IMR-90 (cell line): ENCODE measurements at regions not wholly inside any gene's neighbourhood (a gene's known extent, or its start where the extent isn't known, plus 50 kb on each side); places are given as distances from the start of the nearest gene placed in this dataset.

Source experiments
- ATAC-seq: fragments of 200-7000 bp; cut with Tn5 transposase; 2 replicates; pipeline ENCODE4 v1.9.1; 2020; ENCODE audit warnings: low read depth, mild to moderate bottlenecking, moderate library complexity
- BruUV-seq: library from RNA; stranded (reverse); fragments of 400-500 nt; replicated peaks from 2 replicates; lab custom pipeline; 2021; lab: Mats Ljungman, UMichigan
- CTCF ChIA-PET: fragments of 300-600 bp; formaldehyde crosslinking; extraction: SDS; loops from one replicate; lab custom pipeline; 2021; ENCODE audit warnings: antibody characterized with exemption; lab: Yijun Ruan, JAX
- POLR2A ChIA-PET: fragments of 300-600 bp; sonication (Branson Sonifier 250); formaldehyde crosslinking; loops from one replicate; lab custom pipeline; 2022; ENCODE audit warnings: antibody characterized with exemption; ENCODE audit not compliant: unreplicated experiment; lab: Charles Lee
- DNase-seq: peaks from one replicate; pipeline ENCODE4 v3.0.0; 2013
- H2AFZ ChIP-seq: replicated peaks from 2 replicates; pipeline ENCODE3; 2013; ENCODE audit warnings: low read length, mild to moderate bottlenecking; ENCODE audit not compliant: poor library complexity
- H2AK5ac ChIP-seq: 2 replicates; pipeline ENCODE4 v1.6.1; 2013; ENCODE audit warnings: low read depth, low read length, inconsistent platforms
- H2AK9ac ChIP-seq: replicated peaks from 2 replicates; pipeline ENCODE3; 2013; ENCODE audit warnings: mild to moderate bottlenecking, low read depth, low read length, moderate library complexity; ENCODE audit not compliant: poor library complexity
- H2BK120ac ChIP-seq: 2 replicates; pipeline ENCODE4 v1.6.1; 2013; ENCODE audit warnings: low read depth, low read length, inconsistent platforms
- H2BK15ac ChIP-seq: 3 replicates; pipeline ENCODE4 v1.6.1; 2013; ENCODE audit warnings: low read depth, low read length, inconsistent platforms
- H2BK20ac ChIP-seq: 2 replicates; pipeline ENCODE4 v1.6.1; 2013; ENCODE audit warnings: low read depth, mild to moderate bottlenecking, inconsistent platforms, low read length, moderate library complexity
- H2BK5ac ChIP-seq: 2 replicates; pipeline ENCODE4 v1.6.1; 2013; ENCODE audit warnings: mild to moderate bottlenecking, low read depth, low read length, inconsistent platforms; ENCODE audit not compliant: poor library complexity, severe bottlenecking
- H3K14ac ChIP-seq: replicated peaks from 2 replicates; pipeline ENCODE4 v1.6.1; 2013; ENCODE audit warnings: low read depth, low read length, inconsistent platforms
- H3K18ac ChIP-seq: 2 replicates; pipeline ENCODE4 v1.6.1; 2013; ENCODE audit warnings: low read depth, low read length, control low read depth
- H3K23ac ChIP-seq: 2 replicates; pipeline ENCODE4 v1.6.1; 2013; ENCODE audit warnings: low read depth, low read length, inconsistent platforms
- H3K27ac ChIP-seq: 2 replicates; pipeline ENCODE4 v1.5.1; 2013; ENCODE audit warnings: mild to moderate bottlenecking, control low read depth, low read length; ENCODE audit not compliant: insufficient read depth
- H3K27me3 ChIP-seq: 2 replicates; pipeline ENCODE4 v1.6.1; 2013; ENCODE audit warnings: low read length; ENCODE audit not compliant: control insufficient read depth, insufficient read depth
- H3K36me3 ChIP-seq: 2 replicates; pipeline ENCODE4 v1.6.1; 2013; ENCODE audit warnings: low read length, mixed read lengths; ENCODE audit not compliant: control insufficient read depth, insufficient read depth
- H3K4ac ChIP-seq: 2 replicates; pipeline ENCODE4 v1.6.1; 2013; ENCODE audit warnings: low read depth, low read length, inconsistent platforms
- H3K4me1 ChIP-seq: 2 replicates; pipeline ENCODE4 v1.6.1; 2013; ENCODE audit warnings: low read length, mixed read lengths; ENCODE audit not compliant: control insufficient read depth, insufficient read depth
- H3K4me2 ChIP-seq: 2 replicates; pipeline ENCODE4 v1.6.1; 2013; ENCODE audit warnings: low read depth, mild to moderate bottlenecking, control low read depth, low read length, moderate library complexity
- H3K4me3 ChIP-seq: 2 replicates; pipeline ENCODE4 v1.5.1; 2013; ENCODE audit warnings: low read depth, mild to moderate bottlenecking, control low read depth, low read length, moderate library complexity; ENCODE audit not compliant: insufficient read depth
- H3K56ac ChIP-seq: 2 replicates; pipeline ENCODE4 v1.6.1; 2013; ENCODE audit warnings: low read length, inconsistent platforms; ENCODE audit not compliant: insufficient read depth; ENCODE audit errors: extremely low read depth
- H3K79me1 ChIP-seq, 2 experiments: 2 replicates each; pipeline ENCODE4 v1.6.1; 2013; ENCODE audit warnings: low read length in 2 of 2, inconsistent platforms in 1 of 2, low read depth in 1 of 2
- H3K9ac ChIP-seq: 2 replicates; pipeline ENCODE4 v1.6.1; 2013; ENCODE audit warnings: low read depth, low read length, control low read depth
- H3K9me1 ChIP-seq: 2 replicates; pipeline ENCODE4 v1.6.1; 2013; ENCODE audit warnings: low read length, inconsistent platforms; ENCODE audit not compliant: insufficient read depth
- H3K9me3 ChIP-seq: 2 replicates; pipeline ENCODE4 v1.6.1; 2013; ENCODE audit warnings: low read length; ENCODE audit not compliant: control insufficient read depth, insufficient read depth
- H4K20me1 ChIP-seq: 2 replicates; pipeline ENCODE4 v1.6.1; 2013; ENCODE audit warnings: low read length, inconsistent platforms; ENCODE audit not compliant: insufficient read depth
- H4K5ac ChIP-seq: 2 replicates; pipeline ENCODE4 v1.6.1; 2013; ENCODE audit warnings: mild to moderate bottlenecking, low read depth, low read length, control low read depth
- H4K8ac ChIP-seq, 2 experiments: 2 replicates each; pipeline ENCODE4 v1.6.1; 2013; ENCODE audit warnings: low read depth in 2 of 2, low read length in 2 of 2, control low read depth in 1 of 2, inconsistent platforms in 1 of 2
- H4K91ac ChIP-seq: 2 replicates; pipeline ENCODE4 v1.6.1; 2013; ENCODE audit warnings: low read depth, low read length, inconsistent platforms; ENCODE audit not compliant: insufficient read depth
- BHLHE40 ChIP-seq: fragments of 150-350 bp; IDR thresholded peaks from 2 replicates; pipeline ENCODE4 v1.6.1; 2016; ENCODE audit warnings: mild to moderate bottlenecking, low read depth, low read length
- CEBPB ChIP-seq: IDR thresholded peaks from 2 replicates; pipeline ENCODE4 v1.6.1; 2012; ENCODE audit warnings: low read depth, low read length, improper control_type of control experiment
- CHD1 ChIP-seq: IDR thresholded peaks from 2 replicates; pipeline ENCODE4 v1.6.1; 2012; ENCODE audit warnings: low read depth, low read length, improper control_type of control experiment
- ELK1 ChIP-seq: fragments of 150-350 bp; IDR thresholded peaks from 2 replicates; pipeline ENCODE4 v1.6.1; 2016; ENCODE audit warnings: low read depth, mild to moderate bottlenecking, low read length, moderate library complexity, borderline replicate concordance
- FOS ChIP-seq: fragments of 150-350 bp; IDR thresholded peaks from 2 replicates; pipeline ENCODE4 v1.6.1; 2016; ENCODE audit warnings: low read depth, low read length
- MAFK ChIP-seq: IDR thresholded peaks from 2 replicates; pipeline ENCODE4 v1.6.1; 2012; ENCODE audit warnings: low read depth, low read length, improper control_type of control experiment
- MAZ ChIP-seq: IDR thresholded peaks from 2 replicates; pipeline ENCODE4 v1.6.1; 2012; ENCODE audit warnings: low read depth, mild to moderate bottlenecking, low read length, improper control_type of control experiment, moderate library complexity, borderline replicate concordance
- MXI1 ChIP-seq: IDR thresholded peaks from 2 replicates; pipeline ENCODE4 v1.6.1; 2012; ENCODE audit warnings: low read depth, mild to moderate bottlenecking, low read length, moderate library complexity, borderline replicate concordance
- NFE2L2 ChIP-seq: fragments of 150-350 bp; IDR thresholded peaks from 2 replicates; pipeline ENCODE4 v1.6.1; 2016; ENCODE audit warnings: low read depth, mild to moderate bottlenecking, low read length
- POLR2A ChIP-seq: IDR thresholded peaks from 2 replicates; pipeline ENCODE4 v1.6.1; 2012; ENCODE audit warnings: mild to moderate bottlenecking, low read depth, low read length
- RAD21 ChIP-seq: IDR thresholded peaks from 2 replicates; pipeline ENCODE4 v1.6.1; 2012; ENCODE audit warnings: low read length, improper control_type of control experiment
- RCOR1 ChIP-seq: IDR thresholded peaks from 2 replicates; pipeline ENCODE4 v1.6.1; 2012; ENCODE audit warnings: mild to moderate bottlenecking, low read length, improper control_type of control experiment; ENCODE audit not compliant: insufficient replicate concordance
- RFX5 ChIP-seq: IDR thresholded peaks from 2 replicates; pipeline ENCODE4 v1.8.0; 2012; ENCODE audit warnings: low read depth, mild to moderate bottlenecking, low read length, moderate library complexity
- SMC3 ChIP-seq: fragments of 150-350 bp; IDR thresholded peaks from 2 replicates; pipeline ENCODE4 v1.6.1; 2016; ENCODE audit warnings: low read depth, mild to moderate bottlenecking, antibody characterized with exemption, low read length, moderate library complexity
- WGBS, 2 experiments: methylation state at CpG; one replicate each; pipeline versions ENCODE4 v1.1.5 to v1.1.7; 2013; ENCODE audit warnings: missing lambda C conversion rate in 2 of 2; ENCODE audit not compliant: insufficient read length in 1 of 2; ENCODE audit errors: extremely low coverage in 2 of 2; 5-methylcytosine and 5-hydroxymethylcytosine counted together
- dilution Hi-C: fragments of 300-500 bp; cut with HindIII; formaldehyde crosslinking; loops from one replicate; pipeline ENCODE4 v1.14.3; 2018; ENCODE audit warnings: low sequenced_read_pairs; ENCODE audit not compliant: unreplicated experiment
- in situ Hi-C: fragments of 300-500 bp; cut with MboI; formaldehyde crosslinking; loops from 3 replicates; pipeline ENCODE4 v1.14.3; 2019; ENCODE audit warnings: low sequenced_read_pairs, inconsistent platforms, mixed read lengths
- intact Hi-C: fragments of 100-400 bp; cut with micrococcal nuclease; formaldehyde crosslinking; loops from 2 replicates; pipeline ENCODE4 v1.10.0; 2022
- TF ChIP-seq, protein P1 (sequence below): conservative IDR thresholded peaks from 2 replicates; pipeline ENCODE4 v1.5.1; 2012; ENCODE audit warnings: mild to moderate bottlenecking, low read depth, low read length, improper control_type of control experiment
- TF ChIP-seq, protein P2 (sequence below): fragments of 150-350 bp; IDR thresholded peaks from 2 replicates; pipeline ENCODE4 v1.6.1; 2017; ENCODE audit warnings: mild to moderate bottlenecking, antibody characterized with exemption, low read length, low read depth

DNA sequence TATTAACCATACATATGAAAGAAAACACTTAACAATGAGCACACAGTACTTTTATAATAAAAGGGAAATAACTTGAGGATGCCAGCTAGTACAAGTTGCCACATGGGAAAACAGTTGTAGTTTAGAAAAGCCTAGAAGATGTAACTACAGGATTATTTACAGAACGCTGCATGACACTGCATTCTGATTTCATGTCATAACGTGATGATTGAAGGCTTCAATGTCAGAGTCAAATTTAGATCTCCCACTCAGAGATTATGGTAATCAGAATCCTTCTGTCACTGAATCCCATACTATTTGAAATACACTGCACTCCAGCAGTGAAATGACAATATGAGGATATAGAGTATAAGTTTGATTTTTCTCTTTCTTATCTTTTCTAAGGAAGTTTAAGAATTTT, 253.9 kb upstream of the LRRN1 start:
- ATAC-seq, result no peak
- H2BK5ac ChIP-seq, result no peak overlapping the region
- H4K5ac ChIP-seq, result no peak overlapping the region
- dilution Hi-C loops, result no loop called here
- no peaks in the 10 kb centered on the region for H3K9me1 ChIP-seq
- in situ Hi-C loops, result no loop called here
- intact Hi-C loops, result no loop called here
- ChIA-PET CTCF (interaction anchor here (0.6 kb wide), 1 partner anchor 51 kb away, joined by 3 read pairs; no protein-coding TSS in a partner anchor), POLR2A (no interaction called here)
- H3K9me3 ChIP-seq, result peaks cover 4% of the 10 kb centered on the region; the same call in 1 of the 2 replicates
- no peaks in the 10 kb centered on the region for H3K79me1 ChIP-seq
- H4K8ac ChIP-seq, result no peak overlapping the region
- H3K4ac ChIP-seq, result no peak overlapping the region
- BruUV-seq, result no TSS peak
- no peak overlapping the region for H3K4me2 ChIP-seq
- no peaks in the 10 kb centered on the region for H3K4me1 ChIP-seq
- H3K4me3 ChIP-seq, result no peak overlapping the region
- H3K9ac ChIP-seq, result no peak overlapping the region
- no peak overlapping the region for H2BK120ac ChIP-seq
- no peaks in the 10 kb centered on the region for H3K27me3 ChIP-seq
- H4K91ac ChIP-seq, result no peak overlapping the region
- no peak overlapping the region for H3K27ac ChIP-seq
- H2BK15ac ChIP-seq, result no peak overlapping the region
- no CpG with 5 or more reads among the region's 2 CpGs for WGBS, 2 experiments
- no peak overlapping the region for H3K23ac ChIP-seq
- H2AK9ac ChIP-seq, result no peak overlapping the region
- H3K14ac ChIP-seq, result no peak overlapping the region
- no peak overlapping the region for H2BK20ac ChIP-seq
- H4K20me1 ChIP-seq, result no peaks in the 10 kb centered on the region
- no peak for TF ChIP-seq MAZ
- TF ChIP-seq FOS, result no peak
- TF ChIP-seq MAFK, result no peak
- TF ChIP-seq, protein P1, sequence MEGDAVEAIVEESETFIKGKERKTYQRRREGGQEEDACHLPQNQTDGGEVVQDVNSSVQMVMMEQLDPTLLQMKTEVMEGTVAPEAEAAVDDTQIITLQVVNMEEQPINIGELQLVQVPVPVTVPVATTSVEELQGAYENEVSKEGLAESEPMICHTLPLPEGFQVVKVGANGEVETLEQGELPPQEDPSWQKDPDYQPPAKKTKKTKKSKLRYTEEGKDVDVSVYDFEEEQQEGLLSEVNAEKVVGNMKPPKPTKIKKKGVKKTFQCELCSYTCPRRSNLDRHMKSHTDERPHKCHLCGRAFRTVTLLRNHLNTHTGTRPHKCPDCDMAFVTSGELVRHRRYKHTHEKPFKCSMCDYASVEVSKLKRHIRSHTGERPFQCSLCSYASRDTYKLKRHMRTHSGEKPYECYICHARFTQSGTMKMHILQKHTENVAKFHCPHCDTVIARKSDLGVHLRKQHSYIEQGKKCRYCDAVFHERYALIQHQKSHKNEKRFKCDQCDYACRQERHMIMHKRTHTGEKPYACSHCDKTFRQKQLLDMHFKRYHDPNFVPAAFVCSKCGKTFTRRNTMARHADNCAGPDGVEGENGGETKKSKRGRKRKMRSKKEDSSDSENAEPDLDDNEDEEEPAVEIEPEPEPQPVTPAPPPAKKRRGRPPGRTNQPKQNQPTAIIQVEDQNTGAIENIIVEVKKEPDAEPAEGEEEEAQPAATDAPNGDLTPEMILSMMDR, result no peak
- TF ChIP-seq CHD1, result no peak
- TF ChIP-seq SMC3, result no peak
- TF ChIP-seq CEBPB, result no peak
- TF ChIP-seq POLR2A, result no peak
- no peak for TF ChIP-seq RCOR1
- TF ChIP-seq NFE2L2, result no peak
- TF ChIP-seq RFX5, result no peak
- TF ChIP-seq MXI1, result no peak
- TF ChIP-seq, protein P2, sequence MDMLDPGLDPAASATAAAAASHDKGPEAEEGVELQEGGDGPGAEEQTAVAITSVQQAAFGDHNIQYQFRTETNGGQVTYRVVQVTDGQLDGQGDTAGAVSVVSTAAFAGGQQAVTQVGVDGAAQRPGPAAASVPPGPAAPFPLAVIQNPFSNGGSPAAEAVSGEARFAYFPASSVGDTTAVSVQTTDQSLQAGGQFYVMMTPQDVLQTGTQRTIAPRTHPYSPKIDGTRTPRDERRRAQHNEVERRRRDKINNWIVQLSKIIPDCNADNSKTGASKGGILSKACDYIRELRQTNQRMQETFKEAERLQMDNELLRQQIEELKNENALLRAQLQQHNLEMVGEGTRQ, result no peak
- TF ChIP-seq BHLHE40, result no peak
- no peak for TF ChIP-seq ELK1
- no peak for TF ChIP-seq RAD21
- DNase-seq, result no peak
- no peaks in the 10 kb centered on the region for H3K36me3 ChIP-seq
- H2AK5ac ChIP-seq, result no peak overlapping the region
- no peak overlapping the region for H3K18ac ChIP-seq
- no peak overlapping the region for H3K56ac ChIP-seq
- no peak overlapping the region for H2AFZ ChIP-seq
